CD4-positive, alpha-beta memory T cell (primary cell): ENCODE measurements at regions not wholly inside any gene's neighbourhood (a gene's known extent, or its start where the extent isn't known, plus 50 kb on each side); places are given as distances from the start of the nearest gene placed in this dataset.
"Not testable (repeated sequence)": the region's sequence is repeated elsewhere in the genome, so short reads cannot be mapped to it uniquely, and the experiment has no call there.

Experiments
- CTCF ChIA-PET: fragments of 350-600 bp; sonication (Branson Sonifier 250); formaldehyde crosslinking; loops from one replicate; lab custom pipeline; 2021; ENCODE audit warnings: inconsistent platforms; ENCODE audit not compliant: partially characterized antibody; lab: Charles Lee
- POLR2A ChIA-PET: fragments of 350-600 bp; sonication (Branson Sonifier 250); formaldehyde crosslinking; loops from one replicate; lab custom pipeline; 2021; ENCODE audit not compliant: partially characterized antibody; lab: Charles Lee
- DNase-seq, 5 donors: peaks; one replicate each; pipeline versions ENCODE4 v3.0.0 to v3.0.0-alpha.2; 2020 to 2022; ENCODE audit warnings: mixed read lengths in 1 of 5
- H3K27ac ChIP-seq: one replicate; pipeline ENCODE4 v1.7.0; 2013; ENCODE audit warnings: low read depth, low read length
- H3K27me3 ChIP-seq: 2 replicates; pipeline ENCODE4 v1.7.0; 2013; ENCODE audit warnings: mild to moderate bottlenecking, low read length, moderate library complexity; ENCODE audit not compliant: insufficient read depth
- H3K36me3 ChIP-seq: 2 replicates; pipeline ENCODE4 v1.7.0; 2013; ENCODE audit warnings: mild to moderate bottlenecking, low read length, moderate library complexity; ENCODE audit not compliant: insufficient read depth
- H3K4me1 ChIP-seq: 2 replicates; pipeline ENCODE4 v1.7.0; 2013; ENCODE audit warnings: mild to moderate bottlenecking, low read length, moderate library complexity; ENCODE audit not compliant: insufficient read depth
- H3K4me3 ChIP-seq, 2 donors: one replicate each; pipeline ENCODE4 v1.7.0; 2013; ENCODE audit warnings: low read length in 2 of 2, mild to moderate bottlenecking in 1 of 2
- H3K9me3 ChIP-seq, 2 donors: one replicate each; pipeline ENCODE4 v1.7.0; 2013; ENCODE audit warnings: low read length in 2 of 2, control low read depth in 1 of 2; ENCODE audit not compliant: control insufficient read depth in 1 of 2
- H3K27ac Mint-ChIP-seq, 7 donors: one replicate each; pipeline ENCODE4 v1.8.0; 2020 to 2021; ENCODE audit warnings: mixed read lengths in 7 of 7, mild to moderate bottlenecking in 6 of 7, inconsistent platforms in 3 of 7, moderate library complexity in 3 of 7
- H3K27me3 Mint-ChIP-seq, 2 donors: one replicate each; pipeline ENCODE4 v1.8.0; 2020 to 2021; ENCODE audit warnings: mixed read lengths in 2 of 2
- H3K36me3 Mint-ChIP-seq, 2 donors: one replicate each; pipeline ENCODE4 v1.8.0; 2020 to 2021; ENCODE audit warnings: mixed read lengths in 2 of 2, inconsistent platforms in 1 of 2, mild to moderate bottlenecking in 1 of 2
- H3K4me1 Mint-ChIP-seq, 4 donors: one replicate each; pipeline ENCODE4 v1.8.0; 2020 to 2021; ENCODE audit warnings: mixed read lengths in 4 of 4, mild to moderate bottlenecking in 1 of 4
- H3K4me3 Mint-ChIP-seq, 8 donors: one replicate each; pipeline ENCODE4 v1.8.0; 2020 to 2021; ENCODE audit warnings: mixed read lengths in 8 of 8, mild to moderate bottlenecking in 7 of 8, moderate library complexity in 6 of 8, inconsistent platforms in 3 of 8
- H3K9me3 Mint-ChIP-seq, 8 donors: one replicate each; pipeline ENCODE4 v1.8.0; 2020 to 2021; ENCODE audit warnings: mixed read lengths in 8 of 8, mild to moderate bottlenecking in 5 of 8, inconsistent platforms in 3 of 8, moderate library complexity in 1 of 8
- intact Hi-C: fragments of 100-400 bp; cut with micrococcal nuclease; formaldehyde crosslinking; loops from one replicate; pipeline ENCODE4 v1.15.1; 2023

- H3K27me3 Mint-ChIP-seq, result no peaks in the 10 kb centered on the region
- no peaks in the 10 kb centered on the region for H3K36me3 Mint-ChIP-seq
- Histone ChIP-seq H3K9me3 (no peaks in the 10 kb centered on the region), H3K4me1 (no peaks in the 10 kb centered on the region), H3K27me3 (no peaks in the 10 kb centered on the region), H3K36me3 (no peaks in the 10 kb centered on the region), H3K27ac (no peak overlapping the region), H3K4me3 (no peak overlapping the region)
- no peak overlapping the region for H3K27ac Mint-ChIP-seq
- ChIA-PET CTCF (no interaction called here), POLR2A (no interaction called here)
- no peak for DNase-seq
- intact Hi-C loops, result no loop called here
- no peak overlapping the region for H3K4me3 Mint-ChIP-seq
- no peaks in the 10 kb centered on the region for H3K4me1 Mint-ChIP-seq
- peaks cover 0 to 13% (median 3%) of the 10 kb centered on the region in 8 donors for H3K9me3 Mint-ChIP-seq
Observed at GRCh38 chr5:60477849-60478248, 222.1 kb downstream of the DEPDC1B start.

GRCh38 chr5:60473654-60474053, 226.3 kb downstream of the DEPDC1B start:
- POLR2A ChIA-PET, result no interaction called here
- no peaks in the 10 kb centered on the region for H3K36me3 ChIP-seq
- intact Hi-C loops, result no loop called here
- Mint-ChIP-seq H3K4me1 (no peaks in the 10 kb centered on the region), H3K9me3 (peaks cover 0 to 20% (median 6%) of the 10 kb centered on the region in 8 donors), H3K27ac (no peak overlapping the region), H3K4me3 (no peak overlapping the region), H3K27me3 (peaks cover 0 to 1% of the 10 kb centered on the region in 2 donors), H3K36me3 (no peaks in the 10 kb centered on the region)
- no peak for DNase-seq
- CTCF ChIA-PET, result no interaction called here
- no peak overlapping the region for H3K27ac ChIP-seq
- H3K4me1 ChIP-seq, result no peaks in the 10 kb centered on the region
- H3K4me3 ChIP-seq, result no peak overlapping the region
- H3K27me3 ChIP-seq, result no peaks in the 10 kb centered on the region
- no peaks in the 10 kb centered on the region for H3K9me3 ChIP-seq

- H3K36me3 ChIP-seq, H3K27ac Mint-ChIP-seq, intact Hi-C loops, H3K27me3 Mint-ChIP-seq, H3K27me3 ChIP-seq, H3K4me3 ChIP-seq, H3K36me3 Mint-ChIP-seq, H3K27ac ChIP-seq, DNase-seq, H3K4me1 Mint-ChIP-seq, H3K9me3 ChIP-seq, H3K4me3 Mint-ChIP-seq, POLR2A ChIA-PET, H3K4me1 ChIP-seq, CTCF ChIA-PET: not testable (repeated sequence)
- H3K9me3 Mint-ChIP-seq, result peaks cover 0 to 21% (median 4%) of the 10 kb centered on the region in 8 donors
Observed at GRCh38 chr5:60473027-60473426, 226.9 kb downstream of the DEPDC1B start.

GRCh38 chr5:60470881-60471280, 229.1 kb downstream of the DEPDC1B start:
- ChIA-PET CTCF (no interaction called here), POLR2A (no interaction called here)
- intact Hi-C loops, result no loop called here
- Histone ChIP-seq H3K4me3 (no peak overlapping the region), H3K27me3 (no peaks in the 10 kb centered on the region), H3K4me1 (no peaks in the 10 kb centered on the region), H3K27ac (no peak overlapping the region), H3K36me3 (no peaks in the 10 kb centered on the region), H3K9me3 (no peaks in the 10 kb centered on the region)
- Mint-ChIP-seq H3K27me3 (peaks cover 0 to 1% of the 10 kb centered on the region in 2 donors), H3K27ac (no peak overlapping the region), H3K4me1 (no peaks in the 10 kb centered on the region), H3K9me3 (peaks cover 0 to 13% (median 4%) of the 10 kb centered on the region in 8 donors), H3K36me3 (no peaks in the 10 kb centered on the region), H3K4me3 (no peak overlapping the region)
- no peak for DNase-seq

GRCh38 chr5:60469286-60469685, 230.7 kb downstream of the DEPDC1B start:
- DNase-seq, result no peak
- Histone ChIP-seq H3K27me3 (no peaks in the 10 kb centered on the region), H3K4me1 (no peaks in the 10 kb centered on the region), H3K36me3 (no peaks in the 10 kb centered on the region), H3K4me3 (no peak overlapping the region), H3K9me3 (no peaks in the 10 kb centered on the region), H3K27ac (no peak overlapping the region)
- Mint-ChIP-seq H3K27me3 (peaks cover 0 to 1% of the 10 kb centered on the region in 2 donors), H3K9me3 (peaks cover 0 to 16% (median 4%) of the 10 kb centered on the region in 8 donors), H3K4me1 (no peaks in the 10 kb centered on the region), H3K27ac (no peak overlapping the region), H3K4me3 (no peak overlapping the region), H3K36me3 (no peaks in the 10 kb centered on the region)
- ChIA-PET CTCF (no interaction called here), POLR2A (no interaction called here)
- intact Hi-C loops, result no loop called here

GRCh38 chr5:60463179-60463868, 236.6 kb downstream of the DEPDC1B start:
- ChIA-PET POLR2A (no interaction called here), CTCF (no interaction called here)
- Histone ChIP-seq H3K36me3 (no peaks in the 10 kb centered on the region), H3K27ac (no peak overlapping the region), H3K27me3 (no peaks in the 10 kb centered on the region), H3K4me3 (no peak overlapping the region), H3K9me3 (no peaks in the 10 kb centered on the region), H3K4me1 (no peaks in the 10 kb centered on the region)
- no peak for DNase-seq
- Mint-ChIP-seq H3K27me3 (no peaks in the 10 kb centered on the region), H3K9me3 (peaks cover 0 to 14% (median 2%) of the 10 kb centered on the region in 8 donors), H3K36me3 (no peaks in the 10 kb centered on the region), H3K4me3 (no peak overlapping the region), H3K27ac (no peak overlapping the region), H3K4me1 (no peaks in the 10 kb centered on the region)
- intact Hi-C loops, result no loop called here

- DNase-seq, result no peak
- CTCF ChIA-PET, result no interaction called here
- Mint-ChIP-seq H3K9me3 (peaks cover 0 to 4% (median 2%) of the 10 kb centered on the region in 8 donors), H3K4me3 (no peak overlapping the region), H3K36me3 (no peaks in the 10 kb centered on the region), H3K4me1 (no peaks in the 10 kb centered on the region), H3K27me3 (no peaks in the 10 kb centered on the region), H3K27ac (no peak overlapping the region)
- intact Hi-C loops, result no loop called here
- Histone ChIP-seq H3K36me3 (no peaks in the 10 kb centered on the region), H3K9me3 (no peaks in the 10 kb centered on the region), H3K27ac (no peak overlapping the region), H3K27me3 (no peaks in the 10 kb centered on the region), H3K4me1 (no peaks in the 10 kb centered on the region), H3K4me3 (no peak overlapping the region)
- POLR2A ChIA-PET, result no interaction called here
Observed at GRCh38 chr5:60458666-60459065, 241.3 kb downstream of the DEPDC1B start.
